ENCODE measurements at regions not wholly inside any gene's neighbourhood (a gene's known extent, or its start where the extent isn't known, plus 50 kb on each side); places are given as distances from the start of the nearest gene placed in this dataset.
"Not testable (repeated sequence)": the region's sequence is repeated elsewhere in the genome, so short reads cannot be mapped to it uniquely, and the experiment has no call there.

DNA sequence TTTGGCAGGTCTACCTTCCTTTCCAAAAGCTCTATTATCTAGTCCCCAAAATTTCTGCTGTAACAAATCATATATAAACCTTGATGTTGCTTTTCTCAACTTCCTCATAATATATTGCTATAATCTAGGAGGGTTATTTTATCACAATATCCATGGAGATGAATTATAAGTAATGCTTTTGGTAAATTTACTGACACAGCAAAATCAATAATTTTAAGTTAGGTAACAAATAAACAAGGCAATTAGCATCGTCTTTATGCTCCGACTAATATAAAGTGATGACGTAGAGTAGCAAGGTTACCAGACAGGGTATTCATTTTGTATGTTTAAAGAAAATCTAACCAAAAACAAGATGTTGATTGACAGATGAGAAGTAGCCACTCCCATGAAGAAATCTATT lies 132.3 kb upstream of the ST8SIA4 start:
- DNase-seq (ENCODE audit: low read depth) = no peak

DNA sequence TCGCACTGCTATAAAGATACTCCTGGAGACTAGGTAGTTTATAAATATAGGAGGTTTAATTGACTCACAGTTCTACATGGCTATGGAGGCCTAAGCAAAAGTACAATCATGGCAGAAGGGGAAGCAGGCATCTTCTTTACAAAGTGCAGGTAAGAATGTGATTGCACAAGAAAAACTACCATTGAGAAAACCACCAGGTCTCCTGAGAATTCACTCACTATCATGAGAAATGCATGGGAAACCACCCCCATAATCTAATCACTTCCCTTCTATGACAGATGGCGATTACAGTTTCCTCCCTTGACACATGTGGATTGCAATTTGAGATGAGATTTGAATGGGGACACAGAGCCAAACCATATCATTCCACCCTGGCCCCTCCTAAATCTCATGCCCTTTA lies 121.2 kb upstream of the ST8SIA4 start:
- no peak for DNase-seq (ENCODE audit: low read depth)

DNA sequence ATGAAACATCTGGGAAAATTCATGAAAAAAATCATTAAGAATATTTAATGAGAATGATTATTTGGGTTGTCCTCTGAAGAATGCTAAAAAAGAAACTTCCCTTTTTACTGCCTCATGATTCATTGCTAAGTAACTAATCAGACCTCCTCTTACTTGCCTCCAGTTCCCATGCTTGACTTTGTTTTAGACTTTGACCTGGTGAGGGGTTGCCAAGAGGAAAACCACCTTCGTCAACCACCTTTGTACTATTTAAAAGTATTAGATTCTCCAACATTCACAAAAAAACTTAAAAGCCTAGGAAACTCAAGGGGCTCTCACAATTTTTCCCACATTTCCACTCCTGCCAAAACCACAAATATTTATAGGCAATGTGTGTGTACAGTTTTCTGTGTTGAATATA lies 115.2 kb upstream of the ST8SIA4 start:
- DNase-seq (ENCODE audit: low read depth) = no peak

DNA sequence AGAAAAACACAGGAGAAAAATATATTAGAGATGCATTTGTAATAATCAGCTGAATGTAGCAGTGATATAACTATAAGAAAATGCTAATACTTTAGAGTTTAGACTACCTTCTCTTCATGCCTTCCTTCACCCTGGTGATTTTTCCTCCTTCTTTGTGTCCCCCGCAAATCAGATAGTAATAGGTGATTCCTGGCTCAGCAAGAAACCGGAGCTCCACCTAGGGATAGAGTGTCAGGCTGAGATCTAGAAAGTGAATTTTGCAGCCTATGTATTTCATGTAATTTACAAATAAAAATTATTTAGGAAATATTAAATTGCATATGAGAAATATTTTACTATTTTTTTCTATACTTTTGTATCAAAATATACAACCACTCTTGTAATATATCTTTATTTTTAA lies 109.8 kb upstream of the ST8SIA4 start:
- DNase-seq (ENCODE audit: low read depth) = no peak

DNA sequence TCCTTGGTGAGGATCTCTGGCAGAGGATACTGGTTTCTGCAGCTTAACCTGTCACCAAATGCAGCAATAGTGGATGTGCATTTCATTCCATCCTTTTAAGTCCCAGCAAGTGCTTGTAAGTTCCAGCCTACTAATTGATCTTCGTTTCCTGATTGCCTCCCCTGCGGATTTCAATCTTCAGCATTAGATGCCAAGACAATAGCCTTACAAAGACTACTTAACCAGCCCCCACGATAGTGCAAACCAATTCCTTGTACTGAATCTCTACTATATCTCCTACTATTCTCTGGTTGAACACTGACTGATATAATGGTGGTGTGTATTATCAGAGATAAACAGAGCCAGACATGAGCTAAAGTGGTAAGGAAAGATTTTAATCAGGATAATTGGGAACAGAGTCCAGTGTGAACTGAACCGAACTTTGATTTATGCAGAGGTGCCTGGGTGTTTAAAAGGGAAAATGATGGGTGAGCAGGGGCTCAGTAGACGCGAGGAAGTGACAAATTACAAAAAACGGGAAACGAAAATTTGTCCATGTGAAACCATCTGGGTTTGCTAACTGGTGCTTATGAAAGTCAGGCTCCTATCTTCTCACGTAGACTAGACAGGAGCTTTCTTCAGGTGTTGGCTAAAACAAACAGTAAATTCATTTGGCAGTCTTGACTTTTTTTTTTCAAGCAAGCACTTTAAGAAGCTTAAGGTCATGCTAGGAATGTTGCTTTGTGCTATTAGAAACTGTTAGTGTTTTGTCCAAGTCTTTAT lies 106.9 kb upstream of the ST8SIA4 start:
- no peak for DNase-seq (ENCODE audit: low read depth)

DNA sequence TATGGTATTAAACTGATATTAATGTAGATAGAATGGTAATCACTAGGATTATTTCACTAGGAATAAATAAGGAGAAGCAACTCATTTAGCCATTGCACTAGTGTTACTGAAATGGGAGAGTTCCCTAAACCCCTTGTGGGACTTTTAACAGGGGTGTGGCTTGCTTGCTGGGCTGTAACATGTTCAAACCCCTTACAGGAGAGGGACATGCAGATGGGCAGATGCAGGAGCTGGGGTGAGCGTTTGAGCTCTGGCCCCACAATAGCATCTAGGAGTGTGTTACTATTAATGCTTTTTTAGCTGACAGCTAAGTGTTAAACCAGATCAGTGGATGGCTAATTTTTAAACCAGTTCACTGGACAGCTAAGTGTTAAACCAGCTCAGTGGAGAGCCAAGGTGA lies 89.3 kb upstream of the ST8SIA4 start:
- no peak for DNase-seq (ENCODE audit: low read depth)

DNA sequence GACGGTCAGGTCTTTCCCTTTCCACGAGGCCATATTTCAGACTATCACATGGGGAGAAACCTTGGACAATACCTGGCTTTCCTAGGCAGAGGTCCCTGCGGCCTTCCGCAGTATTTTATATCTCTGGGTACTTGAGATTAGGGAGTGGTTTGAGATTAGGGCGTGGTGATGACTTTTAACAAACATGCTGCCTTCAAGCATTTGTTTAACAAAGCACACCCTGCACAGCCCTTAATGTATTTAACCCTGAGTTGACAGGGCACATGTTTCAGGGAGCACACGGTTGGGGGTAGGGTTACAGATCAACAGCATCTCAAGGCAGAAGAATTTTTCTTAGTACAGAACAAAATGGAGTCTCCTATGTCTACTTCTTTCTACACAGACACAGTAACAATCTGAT lies 80.5 kb upstream of the ST8SIA4 start:
- not testable (repeated sequence) for DNase-seq (ENCODE audit: low read depth)

DNA sequence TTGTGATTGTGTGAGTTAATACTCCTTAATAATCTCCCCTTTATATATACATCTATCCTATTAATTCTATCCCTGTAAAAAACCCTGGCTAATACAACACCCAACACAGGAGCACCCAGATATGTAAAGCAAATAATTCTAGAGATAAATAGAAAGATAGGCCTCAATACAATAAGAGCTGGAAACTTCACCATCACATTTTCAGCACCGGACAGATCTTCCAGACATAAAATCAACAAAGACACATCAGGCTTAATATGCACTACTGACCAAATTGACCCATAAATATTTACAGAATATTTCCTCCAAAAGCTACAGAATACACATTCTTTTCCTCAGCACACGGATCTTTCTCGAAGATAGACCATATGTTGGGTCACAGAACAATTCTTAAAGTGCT lies 71.0 kb upstream of the ST8SIA4 start:
- DNase-seq (ENCODE audit: low read depth) = no peak

DNA sequence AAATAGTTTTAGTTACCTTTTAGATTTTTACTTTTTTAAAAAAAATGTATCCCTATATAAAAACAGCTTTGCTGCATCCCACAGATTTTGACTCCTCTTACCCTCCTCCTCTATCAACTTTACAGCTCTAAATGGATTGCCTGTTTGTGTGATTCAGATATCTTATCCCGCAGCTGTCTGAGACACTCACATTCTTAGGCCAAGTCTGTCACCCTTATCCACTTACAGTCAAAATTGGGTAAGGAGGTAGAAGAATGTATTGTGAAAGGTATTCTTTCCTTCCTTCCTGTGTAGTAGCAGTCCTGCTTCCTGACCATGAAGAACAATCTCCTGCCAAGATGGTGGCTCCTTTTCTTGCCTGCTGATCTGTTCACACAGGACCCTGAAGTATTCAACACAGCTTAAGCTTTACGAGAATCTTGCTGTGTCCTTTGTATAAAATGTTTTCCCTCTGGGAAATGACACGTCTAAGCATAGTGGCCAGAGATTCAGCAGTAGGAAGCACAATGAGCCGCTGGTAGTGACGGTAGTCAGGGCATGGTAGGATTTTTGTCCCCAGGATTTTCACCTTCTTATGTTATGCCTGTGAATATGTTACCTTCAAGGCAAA lies 67.7 kb upstream of the ST8SIA4 start:
- DNase-seq (ENCODE audit: low read depth) = no peak

DNA sequence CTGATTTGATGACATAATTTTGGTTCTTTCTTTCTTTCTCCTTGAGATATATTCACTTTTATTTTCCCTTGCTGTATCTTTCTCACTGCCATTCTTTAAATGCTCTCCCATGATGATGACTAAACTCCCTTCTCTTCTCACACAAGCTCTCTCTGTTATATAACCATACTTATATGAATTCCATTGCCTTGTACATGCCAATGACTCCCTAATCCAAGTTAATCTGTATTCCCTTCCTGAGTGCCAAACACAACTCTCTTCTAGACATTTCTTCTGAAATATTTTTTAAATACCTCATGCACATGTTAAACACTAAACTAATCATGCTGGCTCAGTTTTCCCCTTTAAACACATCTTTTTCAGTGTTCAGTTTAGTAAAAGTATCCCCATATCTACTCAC lies 62.2 kb upstream of the ST8SIA4 start:
- no peak for DNase-seq (ENCODE audit: low read depth)
